K562 (cell line): ENCODE measurements at regions not wholly inside any gene's neighbourhood (a gene's known extent, or its start where the extent isn't known, plus 50 kb on each side); places are given as distances from the start of the nearest gene placed in this dataset.

Experiments
- ATAC-seq: fragments of 200-7000 bp; cut with Tn5 transposase; 3 replicates; pipeline ENCODE4 v1.9.1; 2020; ENCODE audit warnings: moderate library complexity
- BruUV-seq: library from RNA; stranded (reverse); fragments of 400-500 nt; replicated peaks from 2 replicates; lab custom pipeline; 2021; lab: Mats Ljungman, UMichigan
- CTCF ChIA-PET: fragments of 300-600 bp; formaldehyde crosslinking; extraction: SDS; loops from one replicate; lab custom pipeline; 2021; ENCODE audit warnings: low intra/inter-chr PET ratio; lab: Yijun Ruan, JAX
- POLR2A ChIA-PET: fragments of 300-600, 350-650 bp; sonication (Branson Sonifier 250); formaldehyde crosslinking; extraction: SDS; loops from one replicate; lab custom pipeline; 2021; ENCODE audit warnings: antibody characterized with exemption, inconsistent platforms; lab: Yijun Ruan, JAX
- DNase-seq, 4 experiments: peaks; one replicate each; pipeline versions ENCODE4 v3.0.0 to v3.0.0-alpha.2; 2011 to 2018; ENCODE audit warnings: low spot score in 3 of 4, mixed read lengths in 3 of 4; ENCODE audit errors: extremely low read depth in 1 of 4
- FAIRE-seq: peaks from 2 replicates; lab custom pipeline; 2011; peaks lifted over from hg19 to GRCh38; lab: Jason Lieb, UNC
- H2AFZ ChIP-seq: 2 replicates; pipeline ENCODE4 v1.6.0; 2011; ENCODE audit warnings: low read depth, low read length, control low read depth, inconsistent platforms
- H3K27ac ChIP-seq: fragments of 200-600 bp; 3 replicates; pipeline ENCODE4 v1.8.0; 2011; ENCODE audit warnings: low read depth, mild to moderate bottlenecking, control low read depth, inconsistent platforms, low read length, moderate library complexity, mixed read lengths; ENCODE audit errors: extremely low read depth
- H3K27me3 ChIP-seq, 2 experiments: fragments of 300-600 bp in 1 of 2; 2 replicates in 1 of 2; 3 replicates in 1 of 2; pipeline versions ENCODE4 v1.6.0 to v1.8.0; 2011; ENCODE audit warnings: inconsistent platforms in 2 of 2, low read length in 2 of 2, mild to moderate bottlenecking in 1 of 2, mixed read lengths in 1 of 2, moderate library complexity in 1 of 2; ENCODE audit not compliant: control insufficient read depth in 2 of 2, insufficient read depth in 2 of 2
- H3K36me3 ChIP-seq: fragments of 300-600 bp; 3 replicates; pipeline ENCODE4 v1.8.0; 2011; ENCODE audit warnings: mild to moderate bottlenecking, low read length, inconsistent platforms; ENCODE audit not compliant: control insufficient read depth, insufficient read depth
- H3K4me1 ChIP-seq, 2 experiments: fragments of 200-600 bp in 1 of 2; replicated peaks in 1 of 2; 2 replicates in 1 of 2; 3 replicates in 1 of 2; pipeline versions ENCODE4 v1.5.1 to v1.8.0; 2011; ENCODE audit warnings: inconsistent platforms in 2 of 2, low read length in 2 of 2, mild to moderate bottlenecking in 1 of 2, mixed read lengths in 1 of 2, moderate library complexity in 1 of 2; ENCODE audit not compliant: control insufficient read depth in 2 of 2, insufficient read depth in 2 of 2
- H3K4me2 ChIP-seq: 2 replicates; pipeline ENCODE4 v1.6.1; 2011; ENCODE audit warnings: low read length, control low read depth, inconsistent platforms, mixed read lengths; ENCODE audit not compliant: insufficient read depth
- H3K4me3 ChIP-seq: fragments of 200-600 bp; sonication (generic), shearing (Covaris generic); 2 replicates; pipeline ENCODE4 v1.5.1; 2016; ENCODE audit warnings: control low read depth, inconsistent platforms
- H3K79me2 ChIP-seq: fragments of 200-600 bp; 3 replicates; pipeline ENCODE4 v1.8.0; 2011; ENCODE audit warnings: low read length, inconsistent platforms; ENCODE audit not compliant: control insufficient read depth, insufficient read depth
- H3K9ac ChIP-seq, 2 experiments: 2 replicates each; pipeline versions ENCODE4 v1.6.0 to v1.6.1; 2011; ENCODE audit warnings: low read depth in 2 of 2, low read length in 2 of 2, control low read depth in 1 of 2, inconsistent platforms in 1 of 2, mild to moderate bottlenecking in 1 of 2, mixed read lengths in 1 of 2; ENCODE audit not compliant: insufficient read depth in 1 of 2
- H3K9me1 ChIP-seq: one replicate; pipeline ENCODE4 v1.6.0; 2011; ENCODE audit warnings: inconsistent platforms, mild to moderate bottlenecking, low read length, moderate library complexity; ENCODE audit not compliant: control insufficient read depth, insufficient read depth
- H3K9me3 ChIP-seq: replicated peaks from 2 replicates; pipeline ENCODE4 v1.5.1; 2011; ENCODE audit warnings: low read depth, low read length, inconsistent platforms; ENCODE audit not compliant: control insufficient read depth, insufficient read depth
- H4K20me1 ChIP-seq: replicated peaks from 2 replicates; pipeline ENCODE4 v1.6.1; 2011; ENCODE audit warnings: low read length, inconsistent platforms, mixed read lengths; ENCODE audit not compliant: control insufficient read depth, insufficient read depth
- KDM5B ChIP-seq: fragments of 200-600 bp; sonication (generic); IDR thresholded peaks from 2 replicates; pipeline ENCODE4 v1.6.1; 2012; ENCODE audit warnings: low read depth, mild to moderate bottlenecking, moderate library complexity, low read length, control low read depth, inconsistent platforms; ENCODE audit not compliant: insufficient replicate concordance
- MTA2 ChIP-seq: fragments of 450-650 bp; IDR thresholded peaks from 2 replicates; pipeline ENCODE4 v1.6.1; 2016; ENCODE audit warnings: low read depth
- NCOR1 ChIP-seq: fragments of 450-650 bp; IDR thresholded peaks from 2 replicates; pipeline ENCODE4 v1.6.1; 2016; ENCODE audit warnings: mild to moderate bottlenecking, moderate library complexity
- NONO ChIP-seq, 2 experiments: fragments of 200-400 bp in 1 of 2; fragments of 450-650 bp in 1 of 2; formaldehyde crosslinking in 1 of 2; IDR thresholded peaks; 2 replicates each; pipeline ENCODE4 v1.6.1; 2017; ENCODE audit warnings: low read depth in 2 of 2, mild to moderate bottlenecking in 2 of 2, moderate library complexity in 2 of 2, low read length in 1 of 2
- NR0B1 ChIP-seq: fragments of 450-650 bp; IDR thresholded peaks from one replicate; pipeline ENCODE4 v1.6.1; 2018; ENCODE audit warnings: mild to moderate bottlenecking, moderate library complexity; ENCODE audit not compliant: partially characterized antibody
- PHB2 ChIP-seq: fragments of 450-650 bp; IDR thresholded peaks from 2 replicates; pipeline ENCODE4 v1.6.1; 2017; ENCODE audit warnings: low read depth
- RAD21 ChIP-seq, 2 experiments: fragments of 250-450 bp in 1 of 2; fragments of 450-650 bp in 1 of 2; sonication (Bioruptor Pico) in 1 of 2; formaldehyde crosslinking in 1 of 2; IDR thresholded peaks in 1 of 2; conservative IDR thresholded peaks in 1 of 2; 2 replicates each; pipeline versions ENCODE4 v1.4.0 to v1.8.0; 2020 to 2022; ENCODE audit warnings: mild to moderate bottlenecking in 2 of 2, moderate library complexity in 1 of 2
- RCOR1 ChIP-seq, 2 experiments: IDR thresholded peaks; 2 replicates each; pipeline ENCODE4 v1.6.1; 2012; ENCODE audit warnings: low read depth in 2 of 2, low read length in 2 of 2, borderline replicate concordance in 1 of 2, improper control_type of control experiment in 1 of 2
- SMARCA4 ChIP-seq: fragments of 450-650 bp; IDR thresholded peaks from 2 replicates; pipeline ENCODE4 v1.6.1; 2016
- SUPT5H ChIP-seq: fragments of 450-650 bp; IDR thresholded peaks from 2 replicates; pipeline ENCODE4 v1.6.1; 2016
- ZNF76 ChIP-seq: fragments of 250-450 bp; sonication (Bioruptor Pico); IDR thresholded peaks from 2 replicates; pipeline ENCODE4 v1.4.0; 2020; ENCODE audit warnings: mild to moderate bottlenecking, moderate library complexity, borderline replicate concordance
- WGBS: fragments of 100-300 bp; shearing (Covaris generic); methylation state at CpG from one replicate; pipeline ENCODE4 v1.1.6; 2016; ENCODE audit warnings: low coverage, mixed read lengths; ENCODE audit not compliant: insufficient coverage; ENCODE audit errors: missing lambda C conversion rate; 5-methylcytosine and 5-hydroxymethylcytosine counted together
- in situ Hi-C: fragments of 300-500 bp; cut with MboI; formaldehyde crosslinking; loops from 4 replicates; pipeline ENCODE4 v1.15.0; 2018; ENCODE audit warnings: inconsistent platforms, mixed read lengths
- intact Hi-C: fragments of 100-400 bp; cut with micrococcal nuclease; formaldehyde crosslinking; loops from 2 replicates; pipeline ENCODE4 v1.14.2; 2022
- TF ChIP-seq, protein P1 (sequence below): fragments of 450-650 bp; IDR thresholded peaks from 2 replicates; pipeline ENCODE4 v1.6.1; 2016

DNA sequence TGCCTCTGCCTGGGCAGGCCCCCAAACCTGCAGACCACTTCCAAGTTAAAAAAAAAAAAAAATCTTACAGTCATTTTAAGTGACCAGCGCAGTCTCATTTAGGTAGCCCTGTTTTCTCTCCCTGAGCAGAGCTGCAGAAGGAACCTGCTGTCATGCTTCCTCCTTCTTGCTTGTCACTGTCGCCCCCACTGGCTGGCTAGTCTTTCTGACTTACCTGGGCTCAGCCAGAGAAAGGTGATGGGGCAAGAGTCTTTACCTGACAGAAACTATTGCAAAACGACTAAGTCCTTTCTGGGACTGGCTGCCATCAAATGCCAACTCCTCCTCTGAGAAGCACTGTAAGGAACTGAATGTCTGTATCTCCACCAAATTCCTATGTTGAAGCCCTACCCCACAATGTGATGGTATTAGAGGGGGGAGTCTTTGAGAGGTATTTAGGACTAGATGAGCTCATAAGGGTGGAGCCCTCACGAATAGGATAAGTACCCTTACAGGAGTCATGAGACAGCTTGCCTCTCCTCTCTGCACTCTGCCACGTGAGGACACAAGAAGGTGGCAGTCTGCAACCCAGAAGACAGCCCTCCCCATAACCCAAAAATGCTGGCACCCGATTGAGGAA is 58.4 kb upstream of the SHC3 start:
- ATAC-seq (no peak), FAIRE-seq (no peak), DNase-seq (no peak)
- Histone ChIP-seq H4K20me1 (no peaks in the 10 kb centered on the region), H3K9me1 (no peaks in the 10 kb centered on the region), H3K9ac (no peak overlapping the region), H3K36me3 (no peaks in the 10 kb centered on the region), H3K4me1 (0 out of 5 replicates have a peak, but pooled peaks cover 0 to 4% of the 10 kb centered on the region in 2 experiments), H3K9me3 (no peaks in the 10 kb centered on the region), H2AFZ (no peak overlapping the region), H3K79me2 (no peaks in the 10 kb centered on the region), H3K27me3 (peaks cover 0 to 7% of the 10 kb centered on the region in 2 experiments; a peak in 2 of 5 replicates), H3K27ac (no peak overlapping the region), H3K4me3 (no peak overlapping the region), H3K4me2 (no peak overlapping the region)
- ChIA-PET POLR2A (interaction anchor here (0.7 kb wide), 1 partner anchor 55 kb away, joined by 6 read pairs; no protein-coding TSS in a partner anchor), CTCF (interaction anchor here (0.7 kb wide), 1 partner anchor 644 kb away, joined by 3 read pairs; no protein-coding TSS in a partner anchor)
- TF ChIP-seq KDM5B (no peak), SMARCA4 (no peak), RAD21 (CRISPR knock-in tag; conservative IDR thresholded peaks at IDR 0.05 in 1 of 2, IDR thresholded peaks at IDR 0.05 in 1 of 2) (no peak), NONO (IDR thresholded peaks at IDR 0.05; ENCODE audit: low read depth in 2 of 2, low read length in 1 of 2) (no peak), NCOR1 (no peak), NR0B1 (no peak), PHB2 (no peak), ZNF76 (CRISPR knock-in tag) (no peak), RCOR1 (IDR thresholded peaks at IDR 0.05; ENCODE audit: borderline replicate concordance in 1 of 2, low read depth in 2 of 2, low read length in 2 of 2) (no peak), SUPT5H (no peak), MTA2 (no peak)
- TF ChIP-seq, protein P1, sequence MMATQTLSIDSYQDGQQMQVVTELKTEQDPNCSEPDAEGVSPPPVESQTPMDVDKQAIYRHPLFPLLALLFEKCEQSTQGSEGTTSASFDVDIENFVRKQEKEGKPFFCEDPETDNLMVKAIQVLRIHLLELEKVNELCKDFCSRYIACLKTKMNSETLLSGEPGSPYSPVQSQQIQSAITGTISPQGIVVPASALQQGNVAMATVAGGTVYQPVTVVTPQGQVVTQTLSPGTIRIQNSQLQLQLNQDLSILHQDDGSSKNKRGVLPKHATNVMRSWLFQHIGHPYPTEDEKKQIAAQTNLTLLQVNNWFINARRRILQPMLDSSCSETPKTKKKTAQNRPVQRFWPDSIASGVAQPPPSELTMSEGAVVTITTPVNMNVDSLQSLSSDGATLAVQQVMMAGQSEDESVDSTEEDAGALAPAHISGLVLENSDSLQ, result no peak
- BruUV-seq, result no TSS peak
- in situ Hi-C loops, result no loop called here
- WGBS, result 0% methylated on average over 5 of the region's 6 CpGs
- intact Hi-C loops, result no loop called here
